B cell (primary cell): ENCODE measurements at regions not wholly inside any gene's neighbourhood (a gene's known extent, or its start where the extent isn't known, plus 50 kb on each side); places are given as distances from the start of the nearest gene placed in this dataset.

Experiments used
- ATAC-seq: fragments of 200-7000 bp; cut with Tn5 transposase; one replicate; pipeline ENCODE4 v1.10.0; 2021; ENCODE audit warnings: low read depth, mild to moderate bottlenecking, moderate number of reproducible peaks, moderate library complexity
- CTCF ChIA-PET: fragments of 350-600 bp; sonication (Branson Sonifier 250); formaldehyde crosslinking; loops from one replicate; lab custom pipeline; 2021; ENCODE audit warnings: antibody characterized with exemption, inconsistent platforms; lab: Charles Lee
- POLR2A ChIA-PET: fragments of 350-600 bp; sonication (Branson Sonifier 250); formaldehyde crosslinking; loops from one replicate; lab custom pipeline; 2021; ENCODE audit warnings: antibody characterized with exemption; lab: Charles Lee
- DNase-seq: peaks from one replicate; pipeline ENCODE4 v3.0.0; 2013
- H2AFZ ChIP-seq: 2 replicates; pipeline ENCODE4 v1.6.1; 2012; ENCODE audit warnings: mild to moderate bottlenecking, low read depth, low read length; ENCODE audit not compliant: insufficient read depth, poor library complexity, severe bottlenecking
- H3K27ac ChIP-seq, 2 donors: 1 replicate in 1 of 2; 2 replicates in 1 of 2; pipeline ENCODE4 v1.5.1; 2012 to 2013; ENCODE audit warnings: low read length in 2 of 2, mild to moderate bottlenecking in 2 of 2, moderate library complexity in 1 of 2
- H3K27me3 ChIP-seq, 4 experiments: fragments of 200-600 bp in 1 of 4; sonication (generic) in 1 of 4; replicated peaks in 1 of 4; 1 replicate in 2 of 4; 2 replicates in 2 of 4; pipeline versions ENCODE4 v1.6.1 to v1.7.0; 2013 to 2016; ENCODE audit warnings: low read length in 3 of 4, mild to moderate bottlenecking in 2 of 4, mixed read lengths in 1 of 4, moderate library complexity in 1 of 4; ENCODE audit not compliant: insufficient read depth in 4 of 4, control insufficient read depth in 3 of 4; ENCODE audit errors: control extremely low read depth in 1 of 4
- H3K36me3 ChIP-seq, 2 experiments: replicated peaks in 1 of 2; 1 replicate in 1 of 2; 2 replicates in 1 of 2; pipeline versions ENCODE4 v1.6.1 to v1.7.1; 2013; ENCODE audit warnings: low read length in 1 of 2; ENCODE audit not compliant: insufficient read depth in 2 of 2, control insufficient read depth in 1 of 2; ENCODE audit errors: control extremely low read depth in 1 of 2, extremely low read depth in 1 of 2
- H3K4me1 ChIP-seq, 2 donors: fragments of 200-600 bp in 1 of 2; sonication (generic) in 1 of 2; 1 replicate in 1 of 2; 2 replicates in 1 of 2; pipeline versions ENCODE4 v1.5.1 to v1.6.1; 2013 to 2017; ENCODE audit warnings: low read length in 2 of 2; ENCODE audit not compliant: control insufficient read depth in 2 of 2, insufficient read depth in 2 of 2
- H3K4me2 ChIP-seq: replicated peaks from 2 replicates; pipeline ENCODE3; 2012; ENCODE audit warnings: mild to moderate bottlenecking, low read depth, low read length; ENCODE audit not compliant: poor library complexity, severe bottlenecking
- H3K4me3 ChIP-seq, 5 experiments: fragments of 200-600 bp in 1 of 5; sonication (generic) in 1 of 5; 1 replicate in 3 of 5; 2 replicates in 2 of 5; pipeline versions ENCODE4 v1.5.1 to v1.7.0; 2011 to 2016; ENCODE audit warnings: low read length in 4 of 5, mild to moderate bottlenecking in 4 of 5, low read depth in 2 of 5, control low read depth in 1 of 5, moderate library complexity in 1 of 5; ENCODE audit not compliant: insufficient read depth in 1 of 5; ENCODE audit errors: control extremely low read depth in 1 of 5, extremely low read depth in 1 of 5
- H3K79me2 ChIP-seq: fragments of 200-600 bp; sonication (generic); one replicate; pipeline ENCODE4 v1.6.0; 2016; ENCODE audit warnings: low read length; ENCODE audit not compliant: control insufficient read depth, insufficient read depth
- H3K9ac ChIP-seq: fragments of 200-600 bp; sonication (generic); 2 replicates; pipeline ENCODE4 v1.6.1; 2017; ENCODE audit warnings: mild to moderate bottlenecking, low read length, moderate library complexity
- H3K9me3 ChIP-seq, 3 donors: one replicate each; pipeline versions ENCODE4 v1.6.1 to v1.7.1; 2013; ENCODE audit warnings: low read length in 2 of 3; ENCODE audit not compliant: control insufficient read depth in 2 of 3, insufficient read depth in 1 of 3; ENCODE audit errors: control extremely low read depth in 1 of 3
- H4K20me1 ChIP-seq: 2 replicates; pipeline ENCODE4 v1.6.0; 2012; ENCODE audit warnings: mild to moderate bottlenecking, low read length; ENCODE audit not compliant: insufficient read depth, control insufficient read depth, poor library complexity, severe bottlenecking
- H3K27ac Mint-ChIP-seq: one replicate; pipeline ENCODE4 v1.8.0; 2021; ENCODE audit warnings: mixed read lengths
- H3K27me3 Mint-ChIP-seq: one replicate; pipeline ENCODE4 v1.8.0; 2021; ENCODE audit warnings: mixed read lengths
- H3K4me1 Mint-ChIP-seq: one replicate; pipeline ENCODE4 v1.8.0; 2021; ENCODE audit warnings: mixed read lengths
- H3K4me3 Mint-ChIP-seq: one replicate; pipeline ENCODE4 v1.8.0; 2021; ENCODE audit warnings: mixed read lengths
- H3K9me3 Mint-ChIP-seq: one replicate; pipeline ENCODE4 v1.8.0; 2022; ENCODE audit warnings: mixed read lengths; ENCODE audit not compliant: insufficient read depth
- CTCF ChIP-seq: fragments of 200-600 bp; IDR thresholded peaks from one replicate; pipeline ENCODE4 v1.8.0; 2022; ENCODE audit warnings: antibody characterized with exemption, mild to moderate bottlenecking
- EZH2 ChIP-seq: IDR thresholded peaks from 2 replicates; pipeline ENCODE4 v1.6.1; 2012; ENCODE audit warnings: borderline replicate concordance, low read depth, mild to moderate bottlenecking, moderate library complexity, low read length; ENCODE audit not compliant: insufficient read depth, poor library complexity, severe bottlenecking
- WGBS: methylation state at CpG from one replicate; pipeline ENCODE4 v1.1.5; 2013; ENCODE audit warnings: missing lambda C conversion rate; ENCODE audit not compliant: insufficient coverage; 5-methylcytosine and 5-hydroxymethylcytosine counted together
- intact Hi-C: fragments of 100-400 bp; cut with micrococcal nuclease; formaldehyde crosslinking; loops from one replicate; pipeline ENCODE4 v1.10.0; 2022

- H4K20me1 ChIP-seq: no peaks in the 10 kb centered on the region
- no peak overlapping the region for H2AFZ ChIP-seq
- Mint-ChIP-seq H3K4me1 (peaks cover 3% of the 10 kb centered on the region), H3K4me3 (no peak overlapping the region), H3K27me3 (no peaks in the 10 kb centered on the region), H3K27ac (no peak overlapping the region), H3K9me3 (no peaks in the 10 kb centered on the region)
- H3K27ac ChIP-seq: no peak overlapping the region
- ChIA-PET CTCF (no interaction called here), POLR2A (no interaction called here)
- no peak for TF ChIP-seq CTCF
- no peak for TF ChIP-seq EZH2
- H3K4me2 ChIP-seq: no peak overlapping the region
- no peaks in the 10 kb centered on the region for H3K9me3 ChIP-seq
- intact Hi-C loops: no loop called here
- DNase-seq (no peak), ATAC-seq (no peak)
- H3K4me3 ChIP-seq: no peak overlapping the region
- no peaks in the 10 kb centered on the region for H3K36me3 ChIP-seq
- H3K27me3 ChIP-seq: no peaks in the 10 kb centered on the region
- no peak overlapping the region for H3K9ac ChIP-seq
- no CpG with 5 or more reads among the region's 2 CpGs for WGBS
- H3K79me2 ChIP-seq: no peaks in the 10 kb centered on the region
- H3K4me1 ChIP-seq: no peaks in the 10 kb centered on the region
These were observed 580.5 kb upstream of the MARCKS start for GRCh38 chr6:113276601-113277000.

- Mint-ChIP-seq H3K4me3 (no peak overlapping the region), H3K27ac (no peak overlapping the region), H3K4me1 (peaks cover 3% of the 10 kb centered on the region), H3K27me3 (no peaks in the 10 kb centered on the region), H3K9me3 (no peaks in the 10 kb centered on the region)
- ChIA-PET POLR2A (no interaction called here), CTCF (no interaction called here)
- no peaks in the 10 kb centered on the region for H4K20me1 ChIP-seq
- no peak overlapping the region for H3K27ac ChIP-seq
- no peak overlapping the region for H3K4me2 ChIP-seq
- no peaks in the 10 kb centered on the region for H3K4me1 ChIP-seq
- no peak overlapping the region for H3K4me3 ChIP-seq
- no peaks in the 10 kb centered on the region for H3K27me3 ChIP-seq
- no peak for ATAC-seq
- no peak for DNase-seq
- WGBS: no CpG with 5 or more reads among the region's 1 CpG
- H3K9me3 ChIP-seq: no peaks in the 10 kb centered on the region
- no peaks in the 10 kb centered on the region for H3K36me3 ChIP-seq
- intact Hi-C loops: no loop called here
- no peak overlapping the region for H3K9ac ChIP-seq
- no peak overlapping the region for H2AFZ ChIP-seq
- TF ChIP-seq CTCF (no peak), EZH2 (no peak)
- no peaks in the 10 kb centered on the region for H3K79me2 ChIP-seq
These were observed 580.0 kb upstream of the MARCKS start for GRCh38 chr6:113277111-113277510.
